HT-29 (cell line): ENCODE measurements at regions not wholly inside any gene's neighbourhood (a gene's known extent, or its start where the extent isn't known, plus 50 kb on each side); places are given as distances from the start of the nearest gene placed in this dataset.

Experiments
- DNase-seq: peaks from one replicate; pipeline ENCODE4 v3.0.0-alpha.2; 2015; ENCODE audit warnings: low spot score

DNA sequence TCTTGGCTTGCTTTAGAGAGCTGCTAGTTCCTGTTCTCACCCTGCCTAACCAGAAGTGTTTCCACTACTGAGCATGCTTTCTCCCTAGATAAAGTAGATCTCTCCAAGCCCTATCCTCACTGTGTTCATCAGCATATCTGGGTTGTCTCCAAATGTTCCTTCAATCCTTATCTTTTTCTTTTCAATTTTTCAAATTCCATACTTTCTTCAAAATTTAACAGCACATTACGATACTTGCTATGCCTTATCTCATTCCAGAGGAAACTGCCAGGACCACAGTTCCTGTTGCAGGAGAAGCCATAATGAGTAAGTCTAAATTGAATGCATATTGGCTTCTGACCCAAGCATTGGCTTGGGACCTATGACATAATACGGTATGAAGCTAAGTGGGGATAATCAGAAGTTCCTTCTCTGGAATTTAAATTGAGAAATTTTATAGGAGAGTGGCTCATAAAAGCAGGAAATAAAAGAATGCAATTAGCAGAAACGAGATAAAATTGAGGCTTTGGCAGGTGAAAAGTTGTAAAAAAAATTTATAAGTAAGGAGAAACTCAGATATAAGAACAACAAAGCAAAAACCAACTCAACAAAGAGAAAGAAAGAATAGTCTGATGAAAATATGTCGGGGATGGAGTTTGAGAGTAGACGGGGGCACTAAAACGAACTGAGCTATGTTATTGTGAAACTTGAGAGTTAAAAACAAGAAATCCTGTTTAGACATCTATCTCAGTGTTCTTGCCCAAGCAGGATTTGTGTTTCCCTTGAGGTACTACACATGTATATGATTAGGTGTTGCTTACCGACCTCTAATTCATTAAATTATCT lies 631.7 kb upstream of the CCDC54 start:
- DNase-seq, result no peak

DNA sequence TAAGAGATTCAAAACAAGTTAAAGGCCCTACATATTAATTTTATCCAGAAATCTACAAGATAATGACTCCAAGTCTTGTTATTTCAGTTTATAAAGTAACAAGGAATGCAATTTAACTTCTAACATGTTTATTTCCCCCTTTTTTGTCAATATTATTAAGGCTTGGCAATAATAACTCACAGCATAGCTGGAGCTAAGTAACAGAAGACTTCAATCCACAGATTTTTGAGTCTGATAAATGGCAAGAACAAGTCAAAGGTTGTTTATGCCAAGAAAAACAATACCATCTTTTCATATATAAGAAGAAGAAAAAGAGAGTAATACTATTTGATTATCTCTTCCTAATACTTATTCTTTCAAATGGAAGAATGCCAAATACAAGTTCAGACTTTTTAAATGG lies 631.0 kb upstream of the CCDC54 start:
- DNase-seq, result no peak

DNA sequence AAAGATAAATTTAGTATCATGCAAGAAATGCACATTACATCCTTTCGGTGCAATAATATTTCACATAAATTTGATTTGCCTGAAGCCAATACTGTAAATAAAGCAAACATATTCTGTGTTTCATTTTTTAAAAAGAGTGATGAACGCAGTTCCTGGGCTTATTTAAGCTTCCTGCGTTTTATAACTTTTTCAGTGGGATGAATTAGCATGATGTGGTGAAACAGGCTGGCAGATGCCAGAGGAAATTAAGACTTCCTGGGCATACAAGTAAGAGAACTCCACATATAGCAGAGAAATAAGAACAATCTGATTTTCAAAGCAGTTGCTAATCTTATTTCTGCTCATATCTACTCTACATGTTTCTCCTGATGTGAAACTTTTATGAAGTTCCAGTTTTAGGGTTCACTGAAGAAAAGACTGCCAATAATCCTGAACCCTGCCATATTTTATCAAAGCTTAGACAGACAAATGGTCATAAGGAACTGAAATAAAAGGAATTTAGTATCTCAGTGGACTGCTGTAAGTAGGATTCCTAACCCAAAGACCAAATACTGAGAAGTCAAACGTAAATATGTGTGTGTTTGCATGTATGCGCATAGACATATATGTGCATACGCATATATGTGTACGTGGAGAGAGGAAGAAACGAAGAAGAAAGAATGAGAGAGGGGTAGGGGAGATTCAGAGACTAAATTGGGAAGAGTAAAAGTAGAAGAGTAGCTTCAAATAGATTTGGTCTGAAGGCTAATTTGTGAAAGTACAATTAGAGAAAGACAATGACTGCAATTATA lies 628.6 kb upstream of the CCDC54 start:
- DNase-seq, result no peak

DNA sequence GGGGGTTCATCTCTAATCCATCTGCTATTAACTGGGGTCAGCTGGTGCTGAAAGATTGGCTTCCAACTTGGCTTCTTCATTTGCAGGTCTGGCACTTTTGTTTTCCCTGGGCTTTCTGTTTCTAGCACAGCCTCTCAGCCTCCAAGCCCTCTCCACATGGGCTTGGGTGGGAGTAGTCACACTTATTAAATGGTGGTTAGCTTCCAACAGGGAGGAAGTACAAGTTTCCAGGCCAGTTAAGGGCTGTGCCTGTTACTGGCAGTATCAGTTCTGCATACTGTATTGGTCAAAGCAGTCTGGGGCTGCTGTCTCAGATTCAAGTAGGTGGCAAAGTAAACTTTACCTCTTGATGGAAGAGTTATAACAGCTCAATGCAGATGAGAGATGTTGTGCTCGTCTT lies 627.1 kb upstream of the CCDC54 start:
- no peak for DNase-seq

DNA sequence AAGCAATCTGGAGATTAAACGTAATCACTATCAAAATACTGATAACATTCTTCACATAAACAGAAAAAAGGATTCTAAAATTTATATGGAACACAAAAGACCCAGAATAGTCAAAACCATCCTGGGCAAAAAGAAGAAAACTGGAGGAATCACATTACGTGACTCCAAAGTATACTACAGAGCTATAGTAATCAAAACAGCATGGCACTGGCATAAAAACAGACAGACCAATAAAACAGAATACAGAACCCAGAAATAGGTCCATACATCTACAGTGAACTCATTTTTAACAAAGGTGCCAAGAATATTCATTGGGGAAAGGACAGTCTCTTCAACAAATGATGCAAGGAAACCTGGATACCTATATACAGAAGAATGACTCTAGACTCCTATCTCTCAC lies 621.9 kb upstream of the CCDC54 start:
- DNase-seq, result no peak

DNA sequence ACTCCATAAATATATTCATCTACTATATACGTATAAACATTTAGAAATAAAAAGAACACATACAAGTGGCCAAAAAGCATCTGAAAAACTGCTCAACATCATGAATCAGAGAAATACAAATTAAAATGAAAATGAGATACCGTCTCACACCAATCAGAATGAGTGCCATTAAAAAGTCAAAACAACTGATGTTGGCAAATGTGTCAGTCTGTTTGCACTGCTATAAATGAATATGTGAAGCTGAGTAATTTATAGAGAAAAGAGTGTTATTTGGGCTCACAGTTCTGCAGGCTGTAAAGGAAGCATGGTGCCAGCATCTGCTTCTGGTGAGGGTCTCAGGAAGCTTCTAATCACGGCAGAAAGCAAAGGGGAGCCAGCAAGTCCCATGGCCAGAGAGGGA lies 620.3 kb upstream of the CCDC54 start:
- DNase-seq, result no peak

DNA sequence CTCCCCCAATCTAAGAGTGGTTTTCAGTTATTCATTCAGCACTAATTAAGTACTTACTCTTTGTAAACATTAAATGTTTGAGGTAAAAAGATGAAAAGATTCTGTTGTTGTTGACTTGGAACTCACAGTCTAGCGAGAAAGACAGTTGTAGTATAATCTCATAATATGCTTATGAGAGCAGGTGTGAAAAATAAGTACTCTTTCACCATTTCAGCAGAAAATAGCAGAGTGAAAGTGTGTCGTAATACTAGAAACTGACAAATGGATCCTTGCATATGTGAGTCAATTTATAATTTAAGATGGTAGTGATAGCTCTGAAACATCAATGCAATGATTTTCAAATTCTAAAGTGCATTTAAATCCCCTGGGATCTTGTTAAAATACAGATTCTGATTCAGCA lies 618.8 kb upstream of the CCDC54 start:
- DNase-seq, result no peak

DNA sequence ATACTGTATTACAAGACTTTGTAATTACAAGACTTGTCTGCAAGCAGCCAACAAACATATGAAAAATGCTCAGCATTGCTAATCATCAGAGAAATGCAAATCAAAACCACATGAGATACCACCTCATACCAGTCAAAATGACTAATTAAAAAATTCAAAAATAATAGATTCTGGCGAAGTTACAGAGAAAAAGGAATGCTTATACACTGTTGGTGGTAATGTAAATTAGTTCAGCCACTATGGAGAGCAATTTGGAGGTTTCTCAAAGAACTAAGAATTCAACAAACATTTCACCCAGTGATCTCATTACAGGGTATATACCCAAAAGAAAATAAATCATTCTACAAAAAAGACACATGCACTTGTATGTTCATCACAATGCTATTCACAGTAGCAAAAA lies 617.5 kb upstream of the CCDC54 start:
- no peak for DNase-seq

DNA sequence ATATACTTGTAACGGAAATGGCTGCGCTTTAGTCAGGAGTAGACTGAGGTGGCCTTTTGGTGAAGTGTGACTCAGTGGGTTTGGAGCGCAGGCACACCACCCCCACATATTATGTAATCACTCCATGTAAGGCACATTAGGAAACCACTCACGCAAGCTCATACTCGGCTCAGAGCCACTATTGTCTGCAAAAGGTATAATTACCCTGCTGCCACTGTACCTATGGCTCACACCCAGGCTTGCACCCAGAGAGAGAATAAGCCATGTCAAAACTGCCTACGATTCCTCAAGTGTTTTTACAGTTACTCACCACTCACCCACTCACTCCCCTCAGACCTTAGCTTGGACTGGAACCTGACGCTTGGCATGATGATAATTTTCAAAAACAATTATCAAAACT lies 611.9 kb upstream of the CCDC54 start:
- DNase-seq, result no peak

DNA sequence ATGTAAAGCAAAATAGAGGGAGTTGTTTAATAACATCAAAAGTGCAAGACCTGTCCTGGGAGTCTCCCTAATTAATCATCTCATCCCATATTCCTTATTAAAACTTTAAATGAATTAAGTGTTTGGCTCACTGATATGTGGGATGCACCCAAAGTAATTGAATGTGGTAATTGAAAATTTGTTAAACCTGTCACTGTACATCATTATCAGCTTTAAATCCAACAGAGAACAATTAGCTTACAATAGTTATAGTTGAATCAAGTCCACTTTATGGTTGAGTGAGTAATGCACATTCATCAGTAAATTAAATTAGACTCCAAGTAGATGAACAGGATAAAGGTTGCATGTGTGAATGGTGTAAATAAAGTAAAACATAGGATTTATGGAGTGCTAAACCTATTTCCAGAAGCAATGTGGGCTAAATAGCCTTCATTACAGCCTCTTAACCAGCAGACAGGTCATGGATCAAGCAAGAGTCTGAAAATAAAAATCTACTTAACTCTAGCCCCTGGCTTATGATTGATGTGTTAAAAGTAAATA lies 608.2 kb upstream of the CCDC54 start:
- DNase-seq, result no peak

DNA sequence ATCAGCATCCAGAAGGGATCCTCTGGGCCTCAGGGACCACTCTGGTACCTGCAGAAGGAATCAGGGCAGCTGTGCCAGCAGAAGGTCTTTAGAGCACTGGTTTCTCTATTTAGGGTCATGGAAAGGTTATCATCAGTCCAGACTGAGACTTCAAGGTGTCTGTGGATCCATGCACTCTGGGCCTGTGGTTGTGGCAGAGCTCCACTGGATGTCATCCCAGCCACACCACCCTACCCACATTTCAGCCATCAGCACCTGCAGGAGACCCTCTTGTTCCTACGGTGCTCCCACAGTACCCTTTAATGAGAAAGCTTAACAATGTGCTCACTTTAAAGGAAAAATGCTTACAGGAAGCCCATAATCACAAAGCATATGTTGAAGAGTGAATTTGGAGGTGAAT lies 603.4 kb upstream of the CCDC54 start:
- no peak for DNase-seq

DNA sequence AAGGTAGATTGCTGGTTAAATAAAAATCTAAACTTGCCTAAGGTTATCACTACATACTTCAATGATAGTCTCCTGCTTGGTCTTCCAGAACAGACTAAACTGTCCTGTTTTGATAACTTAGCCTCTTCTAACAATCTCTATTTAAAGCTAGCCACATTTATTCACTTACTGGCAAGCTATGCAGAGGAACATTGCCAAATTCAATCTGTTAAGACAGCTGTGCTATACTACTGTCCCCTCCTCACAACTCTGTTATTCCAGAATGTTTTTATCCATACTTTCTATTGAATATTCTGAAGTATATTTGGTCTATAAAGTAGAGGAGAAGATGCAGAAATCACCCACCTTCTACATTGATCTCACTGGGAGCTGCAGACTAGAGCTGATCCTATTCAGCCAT lies 594.0 kb upstream of the CCDC54 start:
- no peak for DNase-seq

DNA sequence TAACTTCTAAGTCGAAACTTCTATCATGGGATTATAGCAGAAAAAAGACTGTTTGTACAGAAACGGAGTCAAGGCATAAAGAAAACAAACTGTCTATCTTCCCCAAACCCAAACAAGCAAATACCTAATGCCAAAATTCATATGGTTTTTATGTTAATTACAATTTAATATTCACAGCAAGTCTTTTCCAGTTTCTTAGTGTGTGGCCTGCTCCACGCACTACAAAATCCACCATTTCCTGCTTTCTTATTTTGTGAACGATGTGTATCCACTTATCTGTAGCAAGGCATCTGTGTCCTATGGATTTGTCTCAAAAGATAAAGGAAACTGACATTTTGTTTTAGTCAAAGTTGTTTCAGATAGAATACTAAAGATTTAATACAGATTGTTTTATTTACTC lies 588.0 kb upstream of the CCDC54 start:
- DNase-seq, result no peak

DNA sequence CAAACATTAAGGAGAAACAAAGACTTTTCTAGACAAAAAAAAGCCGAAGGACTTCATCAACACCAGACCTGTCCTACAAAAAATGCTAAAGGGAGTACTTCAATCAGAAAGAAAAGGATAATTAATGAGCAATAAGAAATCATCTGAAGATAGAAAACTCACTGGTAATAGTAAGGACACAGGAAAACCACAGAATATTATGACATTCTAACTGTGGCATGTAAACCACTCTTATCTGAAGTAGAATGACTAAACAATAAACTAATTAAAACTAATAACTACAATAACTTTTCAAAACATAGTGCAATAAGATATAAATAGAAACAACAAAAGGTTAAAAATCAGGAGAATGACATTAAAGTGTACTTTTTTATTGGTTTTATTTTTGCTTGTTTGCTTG lies 584.5 kb upstream of the CCDC54 start:
- no peak for DNase-seq

DNA sequence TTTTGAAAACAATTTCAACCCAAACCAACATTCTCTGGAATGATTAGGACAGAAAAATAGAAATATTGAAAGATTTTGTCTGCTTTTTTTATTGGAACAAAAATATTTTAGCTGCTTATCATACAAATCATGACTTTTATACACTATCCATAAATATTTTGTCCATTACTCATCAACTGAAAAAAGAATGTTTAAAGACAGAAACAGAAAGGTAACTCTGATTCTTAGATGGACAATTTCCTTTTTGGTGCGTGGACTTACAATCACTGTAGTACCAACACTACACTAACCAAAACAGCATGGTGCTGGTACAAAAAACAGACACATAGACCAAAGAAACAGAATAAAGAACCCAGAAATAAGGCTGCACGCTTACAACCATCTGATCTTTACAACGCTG lies 582.8 kb upstream of the CCDC54 start:
- DNase-seq, result no peak

DNA sequence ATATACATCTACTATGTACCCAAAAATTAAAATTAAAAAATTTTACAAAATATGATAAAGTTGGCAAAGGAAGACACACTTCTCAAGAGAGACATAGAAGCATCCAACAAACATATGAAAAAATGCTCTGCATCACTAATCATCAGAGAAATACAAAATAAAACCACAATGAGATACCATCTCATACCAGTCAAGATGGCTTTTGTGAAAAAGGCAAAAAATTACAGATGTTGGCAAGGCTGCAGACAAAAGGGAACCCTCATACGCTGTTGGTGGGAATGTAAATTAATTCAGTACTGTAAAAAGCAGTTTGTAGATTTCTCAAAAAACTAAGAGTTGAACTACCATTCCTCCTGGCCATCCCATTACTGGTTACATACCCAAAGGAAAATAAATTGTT lies 581.7 kb upstream of the CCDC54 start:
- DNase-seq, result no peak

DNA sequence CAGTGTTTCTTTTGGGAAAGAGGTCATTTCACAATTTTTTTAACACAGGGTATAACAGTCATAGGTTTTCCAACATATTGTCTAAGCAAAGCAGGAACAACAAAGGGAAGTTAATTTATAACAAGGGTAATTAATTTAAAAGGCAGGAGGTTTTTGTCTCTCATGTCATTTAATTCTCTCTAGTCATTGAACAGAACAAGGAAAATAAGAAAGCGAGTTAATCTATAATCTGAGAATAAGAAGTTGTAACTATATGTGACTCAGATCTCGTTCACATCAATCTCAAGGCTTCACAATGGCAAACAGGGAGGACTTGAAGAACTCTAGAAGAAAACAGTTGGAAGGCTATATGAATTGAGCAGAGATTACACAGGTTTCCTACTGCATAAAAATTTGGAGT lies 579.8 kb upstream of the CCDC54 start:
- no peak for DNase-seq

DNA sequence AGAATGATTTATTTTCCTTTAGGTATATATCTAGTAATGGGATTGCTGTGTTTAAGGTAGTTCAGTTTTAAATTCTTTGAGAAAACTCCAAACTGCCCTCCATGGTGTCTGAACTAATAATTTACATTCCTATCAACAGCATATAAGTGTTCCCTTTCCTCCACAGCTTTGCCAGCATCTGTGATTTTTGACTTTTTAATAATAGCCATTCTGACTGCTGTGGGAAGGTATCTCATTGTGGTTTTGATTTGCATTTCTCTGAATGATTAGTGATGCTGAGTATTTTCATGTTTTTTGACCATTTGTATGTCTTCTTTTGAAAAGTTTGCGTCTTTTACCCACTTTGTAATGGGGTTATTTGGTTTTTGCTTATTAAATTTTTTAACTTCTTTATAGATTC lies 571.6 kb upstream of the CCDC54 start:
- DNase-seq, result no peak

DNA sequence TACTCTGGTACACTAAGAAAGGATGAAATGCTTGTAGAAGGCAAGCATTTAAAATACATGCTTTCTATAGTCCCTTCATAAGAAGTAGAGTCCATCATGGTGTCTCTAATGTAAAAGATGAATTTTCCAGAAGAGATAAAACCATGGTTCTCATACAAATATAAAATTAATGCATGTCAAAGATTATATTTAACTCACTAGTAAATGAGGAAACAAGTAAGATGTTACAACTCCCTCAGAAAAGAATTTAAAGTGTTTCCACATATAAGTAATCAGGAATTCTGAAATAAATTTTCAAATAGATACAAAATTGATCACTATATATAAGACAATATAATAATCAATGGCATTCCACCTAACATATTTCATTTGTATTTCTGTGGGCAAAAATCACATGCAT lies 570.3 kb upstream of the CCDC54 start:
- no peak for DNase-seq

DNA sequence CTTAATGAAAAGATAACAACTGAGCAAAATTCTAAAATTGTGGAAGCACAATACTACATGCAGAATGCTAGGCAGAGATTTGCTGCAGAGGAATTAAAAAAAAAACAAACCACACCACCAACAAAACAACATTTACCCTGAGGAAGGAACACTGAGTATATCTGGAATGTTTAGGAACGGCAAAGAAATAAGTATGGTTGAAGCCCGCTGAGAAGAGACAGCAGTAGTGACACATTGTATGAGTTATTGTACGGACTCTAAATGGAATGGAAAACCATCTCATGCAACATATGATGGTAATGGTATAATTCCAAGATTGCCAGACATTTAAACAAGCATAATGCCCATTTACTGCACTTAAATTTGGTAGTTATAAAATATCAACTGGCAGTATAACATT lies 568.2 kb upstream of the CCDC54 start:
- DNase-seq, result no peak

DNA sequence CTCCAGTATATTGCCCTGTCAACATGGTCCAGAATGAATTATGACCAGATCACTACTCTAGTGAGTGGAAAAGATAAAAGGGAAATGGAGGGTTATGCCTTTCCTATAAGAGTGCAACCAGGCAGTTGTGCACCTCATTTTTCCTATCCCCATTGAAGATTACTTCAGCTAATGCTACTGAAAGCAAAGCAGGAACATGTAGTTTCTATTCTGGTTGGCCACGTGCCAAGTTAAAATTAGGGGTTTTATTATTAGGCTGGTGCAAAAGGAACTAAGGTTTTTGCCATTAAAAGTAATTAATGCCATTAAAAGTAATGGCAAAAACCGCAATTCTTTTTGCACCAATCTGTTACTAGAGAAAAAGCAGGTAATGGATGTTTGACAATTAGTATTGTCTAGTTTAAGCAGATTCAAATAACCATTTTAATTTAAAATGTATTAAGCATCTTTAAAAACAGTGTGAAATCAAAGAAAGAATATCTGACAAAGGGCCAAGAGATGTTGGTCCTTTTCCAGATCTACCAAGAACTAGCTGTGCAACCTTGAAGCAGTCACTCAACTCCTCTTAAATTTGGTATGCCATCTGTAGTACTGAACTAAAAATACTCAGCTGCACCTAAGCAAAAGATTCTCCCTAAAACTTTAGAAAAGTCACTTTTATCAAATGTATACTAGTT lies 567.5 kb upstream of the CCDC54 start:
- no peak for DNase-seq

DNA sequence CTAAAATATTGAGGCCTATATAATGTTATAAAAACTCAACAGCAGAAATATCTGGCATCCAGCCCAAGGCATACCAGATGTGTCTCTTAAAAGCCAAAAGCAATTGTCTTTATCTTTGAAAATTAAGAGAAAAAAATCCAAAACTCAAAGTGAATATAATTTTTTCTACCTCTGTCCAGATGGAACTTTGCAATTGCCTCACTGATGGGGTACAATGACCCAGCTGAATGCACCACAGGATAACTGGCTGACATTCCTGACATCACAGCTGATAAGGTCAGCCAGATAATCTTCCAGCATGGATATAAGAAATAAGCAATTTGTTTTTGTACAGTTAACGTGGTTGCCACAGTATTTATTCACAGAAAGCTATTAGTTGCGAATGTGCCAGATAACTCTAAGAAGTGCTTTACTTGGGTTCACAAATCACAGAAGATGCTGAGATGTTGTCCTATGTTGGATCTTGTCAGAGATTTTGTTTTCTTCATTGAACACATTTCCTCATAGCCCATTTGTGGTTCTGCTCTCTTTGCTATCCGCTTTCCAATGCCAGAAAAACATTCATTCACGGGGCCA lies 566.9 kb upstream of the CCDC54 start:
- no peak for DNase-seq
